Mammary epithelial cell (primary cell): ENCODE measurements at regions not wholly inside any gene's neighbourhood (a gene's known extent, or its start where the extent isn't known, plus 50 kb on each side); places are given as distances from the start of the nearest gene placed in this dataset.

ENCODE experiments used
- CTCF ChIP-seq, 2 donors: IDR thresholded peaks in 1 of 2; conservative IDR thresholded peaks in 1 of 2; 2 replicates each; pipeline ENCODE4 v1.5.1; 2011 to 2012; ENCODE audit warnings: inconsistent platforms in 2 of 2, low read length in 2 of 2, mild to moderate bottlenecking in 2 of 2, control low read depth in 1 of 2, low read depth in 1 of 2; ENCODE audit not compliant: insufficient read depth in 1 of 2; ENCODE audit errors: extremely low read depth in 1 of 2
- EZH2 ChIP-seq: IDR thresholded peaks from 2 replicates; pipeline ENCODE4 v1.6.1; 2012; ENCODE audit warnings: low read length, inconsistent platforms, borderline replicate concordance

GRCh38 chr10:3567291-3567963 lies 217.6 kb downstream of the KLF6 start:
- TF ChIP-seq CTCF (conservative IDR thresholded peaks at IDR 0.05 in 1 of 2, IDR thresholded peaks at IDR 0.05 in 1 of 2; ENCODE audit: extremely low read depth in 1 of 2, insufficient read depth in 1 of 2, low read depth in 1 of 2, low read length in 2 of 2) (no peak), EZH2 (no peak)
